DMS153 treated with DMSO at 0.1 percent for 48 hours (cell line): ENCODE measurements at regions not wholly inside any gene's neighbourhood (a gene's known extent, or its start where the extent isn't known, plus 50 kb on each side); places are given as distances from the start of the nearest gene placed in this dataset.

Experiments used
- DNase-seq: peaks from one replicate; lab custom pipeline; 2025; ENCODE audit not compliant: unreplicated experiment; lab: John Stamatoyannopoulos, UW

DNA sequence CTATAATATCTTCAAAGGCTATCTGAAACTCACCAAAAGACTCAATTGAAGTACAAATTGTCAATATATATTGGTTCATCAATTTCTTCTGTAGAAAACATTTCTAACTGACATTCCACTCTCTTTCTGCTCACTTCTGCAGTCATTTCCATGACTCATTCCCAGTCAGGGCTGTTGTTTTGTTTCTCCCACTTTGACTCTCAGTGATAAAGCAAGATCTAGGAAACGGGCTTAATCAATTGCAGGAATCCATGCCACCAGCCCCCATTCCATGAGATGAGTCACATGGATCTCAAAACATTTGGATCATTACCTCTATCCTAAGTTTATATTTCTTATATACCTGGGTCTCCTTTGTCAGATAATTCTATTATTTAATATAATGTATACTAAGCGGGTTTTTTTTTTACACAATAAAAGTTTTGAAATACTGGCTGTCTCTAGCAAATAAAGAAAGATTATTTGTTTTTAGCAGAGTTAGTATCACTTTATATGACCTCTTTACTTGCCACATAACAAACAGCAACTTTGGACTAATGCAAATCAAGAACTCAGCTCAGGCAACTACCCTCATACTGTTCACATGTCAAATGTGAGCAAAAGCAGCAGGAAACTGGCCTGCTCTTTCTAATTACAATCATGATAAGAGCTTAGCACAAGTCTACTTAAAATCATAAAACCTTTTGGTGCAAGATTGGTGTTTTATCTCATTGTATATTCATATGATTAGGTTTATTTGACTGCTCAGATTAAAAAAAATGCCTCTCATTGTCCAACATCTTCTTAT is 251.1 kb upstream of the PIK3C3 start:
- no peak for DNase-seq

DNA sequence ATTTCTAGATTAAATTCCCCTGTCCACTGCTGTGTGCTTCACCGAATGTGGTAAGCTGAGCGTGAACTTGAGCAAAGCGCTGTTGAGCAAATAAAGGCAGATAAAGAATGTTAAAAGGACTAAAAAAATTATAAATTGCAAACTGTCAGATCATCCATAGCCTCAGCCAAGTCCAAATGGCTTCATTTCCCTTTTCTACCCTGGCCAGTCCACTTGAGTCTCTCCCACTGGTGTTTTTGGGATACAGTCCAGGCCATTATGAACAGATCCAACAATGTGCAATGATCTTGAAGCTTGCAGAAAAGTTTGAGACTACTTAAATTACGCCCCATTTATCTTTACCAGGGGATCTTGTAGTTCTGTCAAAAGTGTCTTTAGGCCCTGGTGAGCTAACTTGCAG is 254.6 kb upstream of the PIK3C3 start:
- no peak for DNase-seq

DNA sequence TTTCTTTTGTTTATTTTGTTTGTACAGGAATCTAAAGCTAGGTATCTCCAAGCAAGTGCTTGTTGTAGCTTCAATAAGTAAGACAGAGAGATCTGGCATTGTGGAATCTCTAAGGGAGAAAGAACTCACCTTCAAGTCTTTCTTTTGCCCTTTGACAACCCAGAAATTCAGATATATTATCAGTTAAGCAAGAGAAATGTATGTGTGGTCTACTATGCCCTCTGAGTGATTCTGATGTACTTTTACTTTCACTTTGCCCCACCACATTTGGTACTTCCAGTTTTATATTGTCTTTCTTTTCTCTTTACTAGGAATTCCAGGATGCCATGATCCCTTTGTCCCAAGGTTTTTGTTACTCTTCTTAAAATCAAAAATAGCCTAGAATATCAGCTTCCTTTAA is 259.6 kb upstream of the PIK3C3 start:
- DNase-seq = no peak

DNA sequence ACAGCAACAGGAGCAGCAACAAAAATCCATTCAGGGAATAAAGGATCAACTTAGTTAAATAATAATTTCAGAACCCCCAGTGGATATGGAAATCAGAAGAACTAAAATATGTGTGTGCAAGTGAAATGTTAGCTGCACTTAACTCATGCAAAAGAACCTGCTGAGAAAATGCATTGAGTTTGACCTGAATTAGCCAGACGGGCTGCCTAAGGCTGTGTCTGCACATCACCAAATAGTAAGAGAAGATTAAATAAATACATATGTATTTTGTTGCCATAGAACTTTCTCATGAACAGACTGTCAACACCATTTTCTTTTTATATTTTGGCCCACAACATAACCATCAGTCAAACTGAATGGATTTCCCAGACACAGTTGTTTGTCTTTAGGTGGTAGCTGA is 262.0 kb upstream of the PIK3C3 start:
- no peak for DNase-seq

DNA sequence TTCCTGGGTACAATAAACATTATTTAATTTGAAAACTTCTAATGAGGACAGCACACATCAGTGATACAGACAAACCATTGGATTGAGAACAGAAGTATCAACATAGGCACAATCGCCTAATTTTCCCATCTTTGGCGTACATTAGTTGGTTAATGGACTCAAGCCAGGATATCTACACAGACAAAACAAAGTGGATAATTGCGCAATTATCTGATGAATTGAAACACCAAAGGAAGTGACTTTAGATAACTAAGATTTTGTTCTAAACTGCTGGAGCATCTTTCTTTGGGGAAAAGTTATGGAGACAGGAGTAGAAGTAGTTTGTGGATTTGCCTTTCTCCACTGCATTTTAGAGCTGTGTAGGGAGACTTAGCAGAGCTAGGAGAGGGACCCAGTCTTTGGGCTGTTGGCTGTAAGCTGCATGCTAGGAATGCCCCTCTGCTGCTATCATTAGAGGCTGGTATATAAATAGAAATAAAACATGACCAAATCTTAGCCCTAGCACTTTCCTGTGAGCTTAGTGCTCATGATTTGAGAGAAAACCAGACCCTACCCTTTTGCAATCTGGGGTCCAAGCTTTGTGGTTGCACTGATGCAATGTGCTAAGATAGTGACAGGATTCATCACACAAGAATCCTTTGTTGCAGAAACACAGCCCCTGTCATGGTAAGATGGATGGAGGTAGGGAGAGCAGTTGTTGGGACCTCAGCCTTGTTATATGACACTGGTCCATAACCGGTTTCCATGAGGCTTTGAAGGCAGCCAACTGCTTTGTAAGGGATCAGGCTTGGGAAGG is 264.5 kb upstream of the PIK3C3 start:
- DNase-seq = no peak

DNA sequence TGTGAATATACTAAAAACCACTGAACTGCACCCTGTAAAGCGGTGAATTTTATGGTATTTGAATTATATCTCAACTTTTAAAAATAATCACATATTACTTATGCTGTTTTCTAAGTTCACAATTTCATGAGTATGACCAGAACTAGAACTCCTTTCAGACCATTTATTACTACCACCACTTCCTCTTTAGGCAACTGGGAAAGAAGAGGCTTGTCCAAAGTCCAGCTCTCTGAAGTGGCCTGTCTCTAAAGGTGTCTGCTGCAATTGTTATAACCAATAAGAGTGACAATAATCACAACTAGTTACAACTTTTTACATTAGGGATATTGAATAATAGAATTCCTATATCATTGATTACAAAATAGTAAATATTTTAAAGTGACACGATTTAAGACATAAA is 267.9 kb upstream of the PIK3C3 start:
- DNase-seq = no peak

DNA sequence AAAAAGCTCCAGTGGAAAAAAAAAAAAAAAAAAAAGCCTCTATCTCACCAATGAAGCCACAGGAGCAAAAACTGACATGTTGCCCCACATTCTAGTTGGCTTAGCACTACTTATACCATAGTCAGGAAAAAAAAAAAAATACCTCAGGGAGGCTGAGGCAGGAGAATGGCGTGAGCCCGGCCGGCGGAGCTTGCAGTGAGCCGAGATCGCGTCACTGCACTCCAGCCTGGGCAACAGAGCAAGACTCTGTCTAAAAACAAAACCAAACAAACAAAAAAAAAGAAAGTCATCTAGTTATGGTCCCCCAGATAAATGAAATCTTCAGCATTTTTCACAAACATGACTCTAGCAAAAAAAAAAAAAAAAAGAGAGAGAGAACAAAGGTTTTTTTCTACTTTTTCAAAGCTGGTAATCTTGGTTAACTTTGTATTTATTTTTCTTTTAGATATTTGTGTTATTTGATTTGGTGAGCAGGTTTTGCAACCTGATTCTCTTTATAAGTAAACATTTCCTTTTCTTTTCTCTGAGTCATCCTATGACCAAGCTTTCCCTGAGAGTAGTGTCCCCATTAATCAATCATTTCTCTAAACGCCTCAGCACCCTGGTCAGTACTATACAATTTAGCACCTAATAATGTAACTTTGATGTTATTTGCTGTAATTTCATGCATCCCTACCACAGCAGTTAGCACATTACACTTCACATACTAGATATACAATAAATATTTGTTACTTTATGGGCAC is 273.7 kb upstream of the PIK3C3 start:
- no peak for DNase-seq

DNA sequence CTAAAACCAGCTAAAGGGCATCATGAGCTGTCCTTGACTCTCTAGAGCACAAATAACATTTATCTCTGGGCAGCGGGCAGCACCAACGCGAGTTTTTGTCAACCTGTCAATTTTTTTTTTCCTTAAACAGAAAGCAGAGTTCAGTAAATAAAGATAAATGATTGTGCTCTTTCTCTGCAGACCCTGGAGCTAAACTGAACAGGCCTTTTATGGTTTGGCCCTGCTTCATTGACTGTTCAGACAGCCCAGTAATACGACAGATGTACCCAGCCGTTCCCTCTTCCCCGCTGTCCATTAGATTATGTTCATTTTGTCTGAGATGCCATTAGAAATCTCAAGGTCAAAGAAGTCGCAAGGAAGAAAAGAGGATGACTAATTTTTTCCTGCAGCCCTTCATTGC is 280.5 kb upstream of the PIK3C3 start:
- no peak for DNase-seq

DNA sequence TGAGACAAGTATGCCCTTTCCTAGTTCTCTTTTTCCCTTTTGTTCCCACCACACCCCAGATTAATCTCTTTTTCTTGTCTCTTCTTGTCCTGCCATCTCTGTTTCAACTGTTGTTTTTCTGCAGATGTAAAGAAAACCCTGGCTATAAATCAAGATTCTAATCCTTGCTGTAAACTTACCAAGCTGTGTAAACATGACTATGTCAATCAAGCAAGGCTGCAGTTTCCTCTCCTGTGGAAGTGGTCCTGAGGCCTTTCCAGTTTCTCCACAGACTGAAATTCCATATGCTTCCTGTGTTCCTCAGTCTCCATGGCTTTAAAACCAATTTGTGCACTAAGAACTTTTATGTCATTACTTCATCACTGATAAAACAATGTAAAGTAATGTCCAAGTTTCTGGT is 288.8 kb upstream of the PIK3C3 start:
- DNase-seq = no peak

DNA sequence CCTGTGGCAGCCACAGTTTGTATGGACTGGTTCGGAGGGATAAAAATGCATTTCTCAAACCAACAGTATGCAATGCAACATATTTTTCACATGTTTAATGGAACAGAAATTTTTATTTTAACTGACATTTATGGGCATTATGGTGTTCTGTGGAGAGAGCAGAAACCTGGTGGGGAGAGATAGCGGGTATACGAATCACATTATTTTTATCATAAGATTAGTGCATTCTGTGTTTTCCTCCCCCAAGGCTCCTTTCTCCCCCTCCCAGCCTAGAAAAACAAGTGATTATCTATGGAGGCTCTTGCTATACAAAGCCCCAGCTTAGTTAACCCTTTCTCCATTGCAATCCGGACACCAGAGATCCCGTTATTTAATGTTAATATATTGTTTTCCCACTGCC is 289.8 kb upstream of the PIK3C3 start:
- DNase-seq = no peak

DNA sequence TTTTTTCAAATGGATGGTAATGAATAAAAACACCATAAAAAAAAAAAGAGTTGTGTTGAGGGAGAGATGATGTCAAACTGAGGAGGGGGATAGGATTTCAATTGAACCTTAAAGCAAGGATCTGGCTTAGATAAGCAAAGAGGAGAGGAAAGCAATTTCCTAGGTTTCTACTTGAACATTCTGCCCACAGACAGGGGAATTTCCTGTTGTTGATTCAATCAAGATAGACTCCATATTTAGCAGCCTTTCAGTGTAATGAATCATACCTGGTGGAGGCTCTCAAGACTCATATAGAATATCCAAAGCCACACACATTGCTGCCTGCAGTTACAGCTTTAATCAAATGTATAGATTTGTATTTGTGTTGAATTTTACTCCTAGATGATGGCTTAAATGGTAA is 294.4 kb upstream of the PIK3C3 start:
- no peak for DNase-seq

DNA sequence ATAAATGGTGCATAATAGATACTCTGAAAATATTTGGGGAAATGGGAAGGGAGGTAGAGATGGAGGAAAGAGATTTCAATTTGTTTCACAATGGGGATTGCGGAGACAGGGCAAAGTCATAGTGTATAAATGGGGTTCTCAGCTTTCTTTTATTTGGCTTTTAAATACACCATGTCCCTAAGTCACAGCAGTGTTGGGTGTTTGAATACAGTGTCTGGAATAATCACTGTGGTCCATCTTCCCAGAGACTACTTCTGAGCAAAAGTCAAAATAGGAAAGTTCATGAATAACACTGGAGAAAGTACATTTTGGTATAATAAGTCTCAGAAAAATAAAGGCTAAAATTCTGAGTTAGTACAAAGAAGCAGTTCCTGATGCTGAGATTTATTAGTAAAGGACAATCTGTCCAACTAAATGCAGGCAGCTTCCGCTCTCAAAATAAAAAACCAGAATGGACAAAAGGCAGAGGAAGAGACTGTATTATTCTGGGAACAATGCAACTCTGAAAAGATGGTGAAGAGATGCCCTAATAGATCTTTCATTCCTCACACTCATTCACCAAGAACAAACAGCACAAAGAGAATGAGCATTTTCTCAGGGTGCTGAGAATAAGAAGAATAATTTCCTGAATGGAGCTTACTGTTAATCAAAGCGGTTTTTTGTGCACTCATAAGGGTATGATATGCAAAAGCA is 295.4 kb upstream of the PIK3C3 start:
- no peak for DNase-seq

DNA sequence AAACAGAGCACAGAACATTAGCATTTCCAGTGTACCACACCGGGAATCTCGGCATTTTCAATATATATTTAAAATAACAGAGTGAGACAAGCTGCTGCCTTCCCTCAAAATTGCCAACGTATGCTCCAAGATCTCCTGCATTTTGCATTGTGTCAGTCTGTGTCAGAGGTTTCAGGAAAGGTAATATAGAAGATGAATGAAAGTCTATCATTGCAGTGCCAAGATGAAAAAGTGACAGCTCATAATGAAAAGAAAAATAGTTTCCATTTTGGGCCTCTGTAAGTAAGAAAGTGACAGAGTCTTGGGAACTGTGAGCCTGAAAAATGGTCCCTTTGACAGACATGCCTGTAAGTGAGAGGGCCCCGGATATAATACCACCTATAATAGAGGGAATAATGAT is 297.8 kb upstream of the PIK3C3 start:
- DNase-seq = no peak

DNA sequence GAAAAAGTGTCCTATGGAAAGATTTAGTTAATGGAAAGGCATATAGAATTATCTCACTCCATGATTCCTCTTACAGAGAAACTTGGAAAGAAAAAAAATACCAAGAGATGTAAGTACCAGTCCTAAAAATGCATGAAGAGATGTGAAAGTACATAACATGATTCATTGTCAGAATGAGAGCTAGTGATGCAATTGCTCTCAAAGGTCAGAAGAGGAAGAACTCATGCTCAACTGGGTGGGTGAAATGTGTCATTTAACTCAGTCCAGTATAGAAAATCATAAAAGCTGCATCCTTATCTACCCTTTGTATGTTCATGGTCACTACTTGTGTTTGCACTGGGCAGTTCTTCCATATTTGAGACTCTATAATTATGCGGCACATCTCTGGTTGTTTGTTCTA is 300.0 kb upstream of the PIK3C3 start:
- DNase-seq = no peak

DNA sequence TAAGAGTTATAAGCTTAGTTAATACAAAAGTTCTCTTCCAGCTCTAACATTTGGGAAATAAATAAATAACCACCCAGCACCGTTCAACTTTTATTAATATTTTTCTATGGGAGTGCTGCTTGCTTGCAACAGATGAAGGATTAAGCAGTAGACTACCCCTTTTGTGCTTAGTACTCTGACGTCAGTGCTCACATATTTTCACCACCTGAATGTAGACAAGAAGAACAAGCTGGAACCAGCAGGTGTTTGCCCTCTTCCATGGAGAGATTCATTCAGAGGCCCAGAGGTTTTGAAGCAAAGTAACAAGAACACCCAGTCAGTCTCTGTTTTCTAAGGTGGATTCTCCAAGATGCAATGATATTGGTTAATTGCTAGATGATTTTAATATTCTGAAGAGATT is 307.1 kb upstream of the PIK3C3 start:
- DNase-seq = no peak

DNA sequence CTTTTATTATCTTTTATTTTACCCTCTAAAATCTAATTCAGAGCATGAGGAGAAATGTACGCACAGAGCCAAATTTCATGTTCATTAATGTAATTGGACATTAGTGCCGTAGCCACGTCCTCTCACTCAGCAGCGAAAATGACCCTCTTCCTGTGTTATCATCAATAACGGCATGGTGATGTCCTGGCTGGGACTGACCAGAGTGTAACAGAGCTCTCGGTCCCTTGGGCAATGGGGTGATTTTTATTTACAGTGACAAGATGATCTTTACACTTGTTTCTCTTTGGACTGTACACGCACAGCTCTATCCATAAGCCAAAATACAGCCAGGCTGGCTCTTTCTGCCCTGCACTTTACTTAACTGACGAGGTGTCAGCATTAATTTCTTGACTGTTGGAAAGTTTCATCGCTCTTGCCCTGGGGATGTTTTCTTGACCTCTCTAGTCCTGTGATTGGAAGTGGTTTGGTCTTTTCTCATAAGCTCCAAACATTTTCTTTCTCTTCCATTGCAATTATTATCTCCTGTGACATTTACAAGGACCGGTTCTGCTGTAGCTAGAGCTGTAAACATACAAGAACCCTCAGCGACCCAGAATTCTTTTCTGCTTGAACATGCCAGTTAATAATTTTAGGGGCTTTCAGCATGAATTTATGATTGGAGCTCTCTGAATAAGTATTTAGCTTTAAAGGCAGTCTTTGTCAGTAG is 308.0 kb upstream of the PIK3C3 start:
- DNase-seq = no peak

DNA sequence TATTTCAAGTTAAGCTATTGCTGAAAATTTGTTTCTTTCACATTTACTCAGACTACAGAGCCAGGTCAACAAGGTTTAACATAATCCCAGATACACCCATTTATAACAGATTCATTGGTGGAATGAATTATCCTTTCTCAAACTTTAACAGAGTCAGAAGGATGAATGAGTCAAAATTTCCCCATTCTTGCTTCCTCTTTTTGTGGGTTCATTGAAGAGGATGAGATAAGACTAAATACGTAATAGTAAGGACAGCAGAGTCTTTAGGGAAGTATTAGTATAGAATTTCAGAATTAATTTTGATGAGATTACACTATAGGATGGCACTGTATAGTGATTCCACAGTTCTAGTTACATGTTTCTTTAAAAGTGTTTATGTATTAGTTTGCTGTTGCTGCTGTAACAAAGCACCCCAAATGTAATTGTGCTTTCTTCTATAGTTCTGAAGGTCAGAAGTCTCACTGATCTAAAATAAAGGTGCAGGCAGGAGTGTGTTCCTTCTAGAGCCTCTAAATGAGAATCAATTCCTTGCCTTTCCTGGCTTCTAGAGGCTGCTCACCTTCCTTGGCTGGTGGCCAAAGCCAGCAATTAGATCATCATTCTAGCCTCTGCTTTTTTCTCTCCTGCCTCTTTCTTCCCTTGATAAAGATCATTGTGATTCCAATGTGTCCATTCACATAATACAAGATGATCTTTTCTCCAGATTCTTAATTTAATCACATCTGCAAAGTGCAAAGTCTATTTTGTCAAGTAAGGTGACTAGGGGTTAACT is 309.3 kb upstream of the PIK3C3 start:
- DNase-seq = no peak

DNA sequence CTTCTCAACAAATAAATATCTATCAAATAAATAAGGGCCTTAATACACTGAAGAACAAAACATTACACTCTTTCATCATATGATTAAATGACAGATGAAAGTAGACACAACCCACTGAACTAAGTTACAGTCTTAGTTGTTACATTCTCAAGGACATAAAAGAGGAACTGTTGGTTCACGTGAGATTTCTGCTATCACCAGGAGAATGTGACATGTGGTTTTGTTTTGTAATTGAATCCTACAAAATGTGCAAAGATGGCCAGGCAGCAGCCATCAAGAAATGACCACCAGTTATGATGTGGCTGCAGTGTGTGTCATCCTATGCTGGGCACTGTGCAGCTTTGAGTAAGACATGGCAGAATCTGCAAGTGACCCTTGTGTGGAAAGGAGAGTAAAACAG is 310.6 kb upstream of the PIK3C3 start:
- no peak for DNase-seq

DNA sequence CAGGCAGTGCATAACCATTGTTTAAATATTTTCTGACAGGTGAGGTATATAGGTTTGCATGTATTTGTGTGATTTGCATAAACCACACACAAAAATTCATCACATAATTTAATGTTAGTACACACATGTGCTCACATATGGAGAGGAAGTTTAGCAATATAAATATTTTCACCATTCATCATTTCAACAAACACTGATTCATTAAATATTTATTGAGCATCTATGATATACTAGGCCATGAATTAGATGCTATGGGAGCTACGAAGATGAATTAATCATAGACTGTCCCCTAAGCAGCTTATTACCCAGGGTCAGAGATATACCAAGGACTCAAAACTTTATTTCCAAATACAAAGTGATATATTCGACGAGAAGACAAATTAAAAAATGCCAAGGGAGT is 311.6 kb upstream of the PIK3C3 start:
- DNase-seq = no peak

DNA sequence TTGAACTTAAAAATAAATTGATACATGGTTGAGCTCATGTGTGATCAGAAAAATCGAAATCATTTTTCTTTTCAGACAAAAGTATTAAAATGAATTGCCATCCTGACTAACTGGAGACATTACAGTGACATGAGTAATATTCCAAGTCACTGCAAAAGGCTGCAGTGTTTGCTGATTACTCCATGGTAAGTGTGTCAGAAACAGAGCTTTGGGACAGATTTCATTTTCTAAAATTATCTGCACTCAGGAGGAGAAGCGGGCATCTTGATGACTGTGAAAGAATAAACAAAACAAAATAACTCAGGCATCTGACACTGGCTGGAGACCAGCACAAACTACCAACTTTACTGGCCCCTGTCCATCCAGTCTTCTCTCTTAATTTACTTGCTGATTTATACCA is 312.3 kb upstream of the PIK3C3 start:
- no peak for DNase-seq
